Neuronal stem cell (in vitro differentiated cells): ENCODE measurements at regions not wholly inside any gene's neighbourhood (a gene's known extent, or its start where the extent isn't known, plus 50 kb on each side); places are given as distances from the start of the nearest gene placed in this dataset.
"Not testable (repeated sequence)": the region's sequence is repeated elsewhere in the genome, so short reads cannot be mapped to it uniquely, and the experiment has no call there.

Experiments
- DNase-seq: peaks from one replicate; pipeline ENCODE4 v3.0.0-alpha.2; 2013; ENCODE audit warnings: low spot score
- H2AFZ ChIP-seq: one replicate; pipeline ENCODE4 v1.6.1; 2013; ENCODE audit warnings: mild to moderate bottlenecking, low read length, inconsistent platforms
- H2AK5ac ChIP-seq: 2 replicates; pipeline ENCODE4 v1.6.1; 2013; ENCODE audit warnings: low read depth, mild to moderate bottlenecking, inconsistent platforms, low read length, moderate library complexity, mixed read lengths
- H2BK120ac ChIP-seq: 2 replicates; pipeline ENCODE4 v1.6.1; 2013; ENCODE audit warnings: low read depth, mild to moderate bottlenecking, inconsistent platforms, low read length, moderate library complexity, mixed read lengths
- H2BK12ac ChIP-seq: one replicate; pipeline ENCODE4 v1.6.1; 2013; ENCODE audit warnings: low read length, inconsistent platforms
- H2BK15ac ChIP-seq: 2 replicates; pipeline ENCODE4 v1.6.1; 2013; ENCODE audit warnings: mild to moderate bottlenecking, low read length, inconsistent platforms, mixed read lengths
- H2BK5ac ChIP-seq: one replicate; pipeline ENCODE4 v1.6.1; 2013; ENCODE audit warnings: inconsistent platforms, mild to moderate bottlenecking, low read length, moderate library complexity
- H3K14ac ChIP-seq: one replicate; pipeline ENCODE4 v1.6.1; 2013; ENCODE audit warnings: low read length, inconsistent platforms
- H3K18ac ChIP-seq: 2 replicates; pipeline ENCODE4 v1.6.1; 2013; ENCODE audit warnings: low read length, inconsistent platforms
- H3K23ac ChIP-seq: 2 replicates; pipeline ENCODE4 v1.6.1; 2013; ENCODE audit warnings: low read depth, mild to moderate bottlenecking, mixed read lengths, low read length, inconsistent platforms; ENCODE audit not compliant: poor library complexity
- H3K27ac ChIP-seq: replicated peaks from 3 replicates; pipeline ENCODE4 v1.5.1; 2013; ENCODE audit warnings: low read length, inconsistent platforms
- H3K27me3 ChIP-seq, 3 experiments: 2 replicates each; pipeline ENCODE4 v1.6.1; 2013; ENCODE audit warnings: low read length in 3 of 3, mild to moderate bottlenecking in 2 of 3, inconsistent platforms in 1 of 3, low read depth in 1 of 3, mixed read lengths in 1 of 3, moderate library complexity in 1 of 3; ENCODE audit not compliant: control insufficient read depth in 3 of 3, insufficient read depth in 3 of 3
- H3K36me3 ChIP-seq, 2 donors: replicated peaks in 1 of 2; 2 replicates each; pipeline ENCODE4 v1.6.1; 2013; ENCODE audit warnings: low read length in 2 of 2; ENCODE audit not compliant: control insufficient read depth in 2 of 2, insufficient read depth in 2 of 2
- H3K4ac ChIP-seq: 2 replicates; pipeline ENCODE4 v1.6.1; 2013; ENCODE audit warnings: inconsistent platforms, mild to moderate bottlenecking, low read length, moderate library complexity
- H3K4me1 ChIP-seq, 2 donors: 1 replicate in 1 of 2; 2 replicates in 1 of 2; pipeline ENCODE4 v1.6.1; 2013; ENCODE audit warnings: low read length in 2 of 2, low read depth in 1 of 2; ENCODE audit not compliant: control insufficient read depth in 2 of 2, insufficient read depth in 1 of 2
- H3K4me2 ChIP-seq: one replicate; pipeline ENCODE4 v1.6.1; 2013; ENCODE audit warnings: mild to moderate bottlenecking, low read length, inconsistent platforms; ENCODE audit not compliant: insufficient read depth, poor library complexity, severe bottlenecking
- H3K4me3 ChIP-seq, 2 donors: 2 replicates each; pipeline ENCODE4 v1.5.1; 2013; ENCODE audit warnings: low read length in 2 of 2, mild to moderate bottlenecking in 2 of 2, inconsistent platforms in 1 of 2, moderate library complexity in 1 of 2
- H3K79me1 ChIP-seq: one replicate; pipeline ENCODE4 v1.6.1; 2013; ENCODE audit warnings: low read depth, mild to moderate bottlenecking, inconsistent platforms, low read length, moderate library complexity
- H3K9ac ChIP-seq: one replicate; pipeline ENCODE4 v1.6.1; 2013; ENCODE audit warnings: mild to moderate bottlenecking, low read depth, low read length, inconsistent platforms; ENCODE audit not compliant: poor library complexity
- H3K9me3 ChIP-seq, 2 donors: replicated peaks in 1 of 2; 2 replicates each; pipeline versions ENCODE3 to v1.6.1; 2013; ENCODE audit warnings: low read length in 2 of 2, mild to moderate bottlenecking in 2 of 2, inconsistent platforms in 1 of 2, low read depth in 1 of 2, mixed read lengths in 1 of 2, moderate library complexity in 1 of 2; ENCODE audit not compliant: control insufficient read depth in 2 of 2, insufficient read depth in 1 of 2
- H4K8ac ChIP-seq: one replicate; pipeline ENCODE4 v1.6.1; 2013; ENCODE audit warnings: low read depth, mild to moderate bottlenecking, inconsistent platforms, low read length, moderate library complexity
- H4K91ac ChIP-seq: one replicate; pipeline ENCODE4 v1.6.1; 2013; ENCODE audit warnings: low read length, low read depth, mild to moderate bottlenecking, inconsistent platforms; ENCODE audit not compliant: poor library complexity
- WGBS, 2 donors: extraction: QIAGEN DNeasy Blood & Tissue Kit; methylation state at CpG; one replicate each; pipeline ENCODE4 v1.1.7; 2013; ENCODE audit warnings: missing lambda C conversion rate in 2 of 2, mixed read lengths in 1 of 2; ENCODE audit not compliant: insufficient read length in 2 of 2, insufficient replicate concordance in 1 of 2; ENCODE audit errors: extremely low coverage in 2 of 2; 5-methylcytosine and 5-hydroxymethylcytosine counted together

DNA sequence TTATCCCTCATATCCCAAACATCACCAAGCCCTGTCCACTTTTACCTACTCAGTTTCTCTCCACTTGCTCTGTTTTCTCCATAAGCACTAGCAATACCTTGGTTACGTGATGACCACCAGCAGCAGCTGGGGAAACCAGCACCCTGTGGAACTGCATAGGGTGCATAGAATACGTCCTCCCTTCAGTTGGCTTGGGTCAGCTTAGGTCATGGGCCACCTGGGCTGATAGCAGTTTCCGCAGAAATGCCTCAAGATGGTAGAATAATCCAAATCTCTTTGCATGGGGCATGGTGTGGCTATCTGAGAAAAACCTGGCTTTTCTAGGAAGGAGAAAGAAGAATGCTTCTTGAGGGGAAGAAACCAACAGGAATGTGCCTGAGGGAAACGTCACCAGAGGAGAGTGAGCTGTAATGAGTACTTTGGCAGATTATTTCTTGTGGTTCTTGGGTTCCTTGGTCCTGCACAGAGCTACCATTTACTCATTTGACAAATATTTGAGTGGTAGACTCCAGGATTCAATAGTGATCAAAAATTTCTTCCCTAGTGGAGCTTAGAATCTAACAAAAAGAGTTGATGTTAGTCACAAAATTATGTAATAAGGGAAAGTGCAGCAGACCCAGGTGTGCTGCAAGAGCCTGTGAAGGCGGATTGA, 134.3 kb downstream of the CCDC74A start:
- not testable (repeated sequence) for H3K27ac ChIP-seq, H3K9ac ChIP-seq, H3K18ac ChIP-seq, H2BK15ac ChIP-seq, H3K4me2 ChIP-seq, H4K91ac ChIP-seq, H3K36me3 ChIP-seq, H3K4me3 ChIP-seq, H2AFZ ChIP-seq, H3K79me1 ChIP-seq, DNase-seq, H3K4ac ChIP-seq, H4K8ac ChIP-seq, H3K4me1 ChIP-seq, H2AK5ac ChIP-seq, H2BK120ac ChIP-seq, H2BK12ac ChIP-seq, H3K27me3 ChIP-seq, H3K14ac ChIP-seq, H2BK5ac ChIP-seq, H3K23ac ChIP-seq, H3K9me3 ChIP-seq
- no CpG with 5 or more reads among the region's 5 CpGs for WGBS, 2 donors

DNA sequence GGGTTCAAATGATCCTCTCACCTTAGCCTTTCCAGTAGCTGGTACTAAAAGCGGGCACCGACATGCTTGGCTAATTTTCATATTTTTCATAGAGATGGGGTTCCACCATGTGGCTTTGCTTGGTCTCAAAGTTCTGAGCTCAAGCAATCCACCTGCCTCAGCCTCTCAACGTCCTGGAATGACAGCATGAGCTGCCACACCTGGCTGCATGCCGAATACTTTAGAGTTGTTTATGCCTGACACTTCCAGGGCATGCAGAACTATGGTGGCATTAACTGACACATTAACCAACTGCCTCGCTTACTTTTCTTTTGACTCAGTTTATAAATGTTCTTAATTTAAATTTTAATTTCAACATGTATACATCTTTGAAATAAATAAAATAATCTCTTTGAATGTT, 135.8 kb downstream of the CCDC74A start:
- not testable (repeated sequence) for H3K9ac ChIP-seq, H2BK15ac ChIP-seq, H4K91ac ChIP-seq, H2AK5ac ChIP-seq, H3K4me1 ChIP-seq, H3K23ac ChIP-seq, H3K4ac ChIP-seq, H3K27me3 ChIP-seq, H3K79me1 ChIP-seq, H3K27ac ChIP-seq, H2AFZ ChIP-seq, H3K14ac ChIP-seq, H4K8ac ChIP-seq, H3K4me2 ChIP-seq, H3K4me3 ChIP-seq, H2BK120ac ChIP-seq, DNase-seq, H2BK12ac ChIP-seq, H3K9me3 ChIP-seq, H3K18ac ChIP-seq, H3K36me3 ChIP-seq, H2BK5ac ChIP-seq
- no CpG with 5 or more reads among the region's 5 CpGs for WGBS, 2 donors

DNA sequence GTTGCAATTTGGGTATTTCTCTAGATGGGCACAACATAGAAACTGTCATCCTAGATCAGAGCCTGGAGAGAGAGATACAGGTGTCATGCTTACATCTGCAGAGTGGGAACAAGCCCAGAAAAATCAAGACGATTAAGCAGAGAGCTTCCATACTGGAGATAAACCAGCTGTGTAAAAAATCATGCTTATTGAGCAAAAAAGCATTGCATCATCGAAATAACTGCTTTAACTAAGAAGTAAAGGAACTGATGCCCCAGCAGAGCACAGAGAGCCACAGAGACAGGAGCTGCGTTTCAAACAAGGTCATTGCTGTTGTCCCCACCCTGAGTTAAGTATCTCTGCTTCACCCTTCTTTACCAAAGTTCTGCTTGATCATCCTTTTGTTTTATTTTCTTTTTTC, 138.0 kb downstream of the CCDC74A start:
- H3K4ac ChIP-seq, H3K27ac ChIP-seq, H3K36me3 ChIP-seq, H4K91ac ChIP-seq, H4K8ac ChIP-seq, H3K4me2 ChIP-seq, H2BK120ac ChIP-seq, H3K79me1 ChIP-seq, H2BK15ac ChIP-seq, H3K18ac ChIP-seq, H3K27me3 ChIP-seq, H2BK12ac ChIP-seq, H3K9ac ChIP-seq, H3K4me1 ChIP-seq, H3K9me3 ChIP-seq, DNase-seq, H2BK5ac ChIP-seq, H2AFZ ChIP-seq, H2AK5ac ChIP-seq, H3K14ac ChIP-seq, H3K23ac ChIP-seq, H3K4me3 ChIP-seq: not testable (repeated sequence)
- WGBS, 2 donors: no CpG with 5 or more reads among the region's 3 CpGs

- not testable (repeated sequence) for H3K4ac ChIP-seq, H2BK120ac ChIP-seq, H3K4me3 ChIP-seq, H2AK5ac ChIP-seq, H3K9me3 ChIP-seq, H2AFZ ChIP-seq, H3K79me1 ChIP-seq, H4K91ac ChIP-seq, DNase-seq, H3K18ac ChIP-seq, H3K14ac ChIP-seq, H2BK15ac ChIP-seq, H3K23ac ChIP-seq, H3K27ac ChIP-seq, H2BK5ac ChIP-seq, H3K4me1 ChIP-seq, H3K9ac ChIP-seq, H3K4me2 ChIP-seq, H2BK12ac ChIP-seq, H4K8ac ChIP-seq, H3K36me3 ChIP-seq
- no CpG with 5 or more reads among the region's 5 CpGs for WGBS, 2 donors
- H3K27me3 ChIP-seq: peaks cover 0 to 23% (median 9%) of the 10 kb centered on the region in 3 experiments
Observed at GRCh38 chr2:131668794-131669540, 141.3 kb downstream of the CCDC74A start.
